ENCODE measurements at regions not wholly inside any gene's neighbourhood (a gene's known extent, or its start where the extent isn't known, plus 50 kb on each side); places are given as distances from the start of the nearest gene placed in this dataset.

- H3K9me3 ChIP-seq: no peaks in the 10 kb centered on the region
Measured at GRCh38 chr2:237185553-237185925, 99.8 kb downstream of the COPS8 start.

GRCh38 chr2:237189799-237190198 is 104.1 kb downstream of the COPS8 start:
- no peaks in the 10 kb centered on the region for H3K4me1 ChIP-seq (ENCODE audit: control insufficient read depth in 1 of 2, insufficient read depth in 1 of 2, low read depth in 1 of 2, low read length in 1 of 2)
- peaks cover 23% of the 10 kb centered on the region for H3K27me3 ChIP-seq
- H3K9me3 ChIP-seq: no peaks in the 10 kb centered on the region
- H3K4me3 ChIP-seq (ENCODE audit: low read depth in 1 of 2, low read length in 1 of 2): no peak overlapping the region
- H3K36me3 ChIP-seq: no peaks in the 10 kb centered on the region
- no peak for TF ChIP-seq CTCF (IDR thresholded peaks at IDR 0.05)
- no peak overlapping the region for H3K27ac ChIP-seq

More at GRCh38 chr2:237185553-237185925, 99.8 kb downstream of the COPS8 start:
- H3K4me3 ChIP-seq (ENCODE audit: low read depth in 1 of 2, low read length in 1 of 2): no peak overlapping the region
- no peaks in the 10 kb centered on the region for H3K4me1 ChIP-seq (ENCODE audit: control insufficient read depth in 1 of 2, insufficient read depth in 1 of 2, low read depth in 1 of 2, low read length in 1 of 2)
- peaks cover 22% of the 10 kb centered on the region for H3K27me3 ChIP-seq
- TF ChIP-seq CTCF (IDR thresholded peaks at IDR 0.05): no peak
- H3K36me3 ChIP-seq: no peaks in the 10 kb centered on the region
- no peak overlapping the region for H3K27ac ChIP-seq

- no peak for TF ChIP-seq CTCF (IDR thresholded peaks at IDR 0.05)
- Histone ChIP-seq H3K27ac (no peak overlapping the region), H3K27me3 (peaks cover 28% of the 10 kb centered on the region)
Measured at GRCh38 chr2:237190966-237191713, 105.5 kb downstream of the COPS8 start.

GRCh38 chr2:237191714-237192081 is 106.0 kb downstream of the COPS8 start:
- Histone ChIP-seq H3K4me3 (ENCODE audit: low read depth in 1 of 2, low read length in 1 of 2) (no peak overlapping the region), H3K27me3 (peaks cover 23% of the 10 kb centered on the region), H3K4me1 (ENCODE audit: control insufficient read depth in 1 of 2, insufficient read depth in 1 of 2, low read depth in 1 of 2, low read length in 1 of 2) (no peaks in the 10 kb centered on the region), H3K9me3 (no peaks in the 10 kb centered on the region), H3K27ac (no peak overlapping the region), H3K36me3 (no peaks in the 10 kb centered on the region)
- TF ChIP-seq CTCF (IDR thresholded peaks at IDR 0.05): no peak

More at GRCh38 chr2:237190966-237191713, 105.5 kb downstream of the COPS8 start:
- Histone ChIP-seq H3K9me3 (no peaks in the 10 kb centered on the region), H3K36me3 (no peaks in the 10 kb centered on the region), H3K4me1 (ENCODE audit: control insufficient read depth in 1 of 2, insufficient read depth in 1 of 2, low read depth in 1 of 2, low read length in 1 of 2) (no peaks in the 10 kb centered on the region), H3K4me3 (ENCODE audit: low read depth in 1 of 2, low read length in 1 of 2) (no peak overlapping the region)

GRCh38 chr2:237192881-237193280 is 107.2 kb downstream of the COPS8 start:
- H3K27ac ChIP-seq: no peak overlapping the region
- TF ChIP-seq CTCF (IDR thresholded peaks at IDR 0.05): no peak
- H3K9me3 ChIP-seq: no peaks in the 10 kb centered on the region
- H3K4me3 ChIP-seq (ENCODE audit: low read depth in 1 of 2, low read length in 1 of 2): no peak overlapping the region
- H3K27me3 ChIP-seq: peaks cover 34% of the 10 kb centered on the region
- no peaks in the 10 kb centered on the region for H3K4me1 ChIP-seq (ENCODE audit: control insufficient read depth in 1 of 2, insufficient read depth in 1 of 2, low read depth in 1 of 2, low read length in 1 of 2)
- no peaks in the 10 kb centered on the region for H3K36me3 ChIP-seq
